ENCODE measurements at regions not wholly inside any gene's neighbourhood (a gene's known extent, or its start where the extent isn't known, plus 50 kb on each side); places are given as distances from the start of the nearest gene placed in this dataset.

DNA sequence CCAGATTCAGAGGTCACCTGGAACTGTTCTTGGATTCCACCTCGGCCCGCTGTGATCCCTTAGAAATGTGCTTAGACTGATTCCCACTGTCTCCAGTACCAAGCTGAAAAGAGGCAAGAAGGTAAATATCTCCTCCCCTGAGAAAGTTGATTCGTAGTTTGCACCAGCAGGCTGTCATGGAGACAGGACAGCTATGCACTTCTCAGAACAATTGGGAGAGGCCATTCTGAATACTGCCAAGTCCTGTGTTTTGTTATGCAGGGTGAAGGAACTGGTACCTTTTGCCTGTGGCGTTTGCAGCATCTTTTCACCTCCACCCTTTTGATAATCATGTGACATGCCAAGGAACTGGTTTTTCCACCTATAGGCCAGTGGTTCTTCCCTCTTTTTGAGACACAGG, 58.2 kb upstream of the RNGTT start:
- Histone ChIP-seq H3K4me1 (ENCODE audit: insufficient read depth, low read length) (peaks cover 4% of the 10 kb centered on the region; the same call in 1 of the 2 replicates), H3K18ac (ENCODE audit: insufficient read length, low read depth, low read length) (peak overlapping the region; percentile 18), H2BK5ac (ENCODE audit: insufficient read length, low read length) (no peak overlapping the region), H4K5ac (ENCODE audit: insufficient read length, low read depth, low read length) (no peak overlapping the region), H3K9ac (ENCODE audit: extremely low read depth, insufficient read length, low read length) (no peak overlapping the region), H3K23me2 (ENCODE audit: insufficient read length, low read depth, low read length, poor library complexity, severe bottlenecking) (no peaks in the 10 kb centered on the region), H3T11ph (ENCODE audit: low read length) (no peak overlapping the region), H4K8ac (replicated peaks; ENCODE audit: insufficient read length, low read depth, low read length) (no peak overlapping the region), H3K4ac (ENCODE audit: low read depth, low read length) (no peak overlapping the region), H2BK120ac (ENCODE audit: low read depth, low read length, poor library complexity, severe bottlenecking) (no peak overlapping the region), H3K56ac (ENCODE audit: insufficient read length, low read depth, low read length) (no peak overlapping the region), H4K91ac (ENCODE audit: insufficient read length, low read depth, low read length) (no peak overlapping the region), H2BK15ac (ENCODE audit: low read depth, low read length) (no peak overlapping the region), H3K14ac (ENCODE audit: insufficient read depth, low read length) (no peak overlapping the region), H3K27ac (ENCODE audit: insufficient read length, low read depth, low read length) (no peak overlapping the region), H4K20me1 (ENCODE audit: control insufficient read depth, insufficient read depth, insufficient read length) (no peaks in the 10 kb centered on the region), H2BK20ac (ENCODE audit: low read depth, low read length, poor library complexity, severe bottlenecking) (no peak overlapping the region), H3K23ac (ENCODE audit: insufficient read length, low read depth, low read length) (no peak overlapping the region), H3K4me2 (ENCODE audit: insufficient read depth, insufficient read length, low read length) (no peak overlapping the region), H3K9me3 (ENCODE audit: control insufficient read depth, low read depth, low read length) (no peaks in the 10 kb centered on the region), H2AK5ac (ENCODE audit: insufficient read length, low read length) (no peak overlapping the region), H3K79me2 (ENCODE audit: insufficient read depth, low read length) (no peaks in the 10 kb centered on the region), H3K79me1 (ENCODE audit: insufficient read depth, low read depth, low read length, poor library complexity, severe bottlenecking) (no peaks in the 10 kb centered on the region), H2BK12ac (ENCODE audit: insufficient read length, low read depth, low read length) (no peak overlapping the region), H3K27me3 (ENCODE audit: insufficient read depth, low read length) (no peaks in the 10 kb centered on the region), H2AFZ (ENCODE audit: low read length) (no peak overlapping the region)
- no peak overlapping the region for H3K4me3 Mint-ChIP-seq
- no peaks in the 10 kb centered on the region for H3K36me3 Mint-ChIP-seq (ENCODE audit: insufficient read depth in 1 of 3, low read depth in 3 of 3)
- WGBS (ENCODE audit: extremely low coverage, insufficient read length, low lambda C conversion rate) = no CpG with 5 or more reads among the region's 4 CpGs
- H3K27me3 Mint-ChIP-seq (ENCODE audit: low read depth) = no peaks in the 10 kb centered on the region
- TF ChIP-seq, protein P1, sequence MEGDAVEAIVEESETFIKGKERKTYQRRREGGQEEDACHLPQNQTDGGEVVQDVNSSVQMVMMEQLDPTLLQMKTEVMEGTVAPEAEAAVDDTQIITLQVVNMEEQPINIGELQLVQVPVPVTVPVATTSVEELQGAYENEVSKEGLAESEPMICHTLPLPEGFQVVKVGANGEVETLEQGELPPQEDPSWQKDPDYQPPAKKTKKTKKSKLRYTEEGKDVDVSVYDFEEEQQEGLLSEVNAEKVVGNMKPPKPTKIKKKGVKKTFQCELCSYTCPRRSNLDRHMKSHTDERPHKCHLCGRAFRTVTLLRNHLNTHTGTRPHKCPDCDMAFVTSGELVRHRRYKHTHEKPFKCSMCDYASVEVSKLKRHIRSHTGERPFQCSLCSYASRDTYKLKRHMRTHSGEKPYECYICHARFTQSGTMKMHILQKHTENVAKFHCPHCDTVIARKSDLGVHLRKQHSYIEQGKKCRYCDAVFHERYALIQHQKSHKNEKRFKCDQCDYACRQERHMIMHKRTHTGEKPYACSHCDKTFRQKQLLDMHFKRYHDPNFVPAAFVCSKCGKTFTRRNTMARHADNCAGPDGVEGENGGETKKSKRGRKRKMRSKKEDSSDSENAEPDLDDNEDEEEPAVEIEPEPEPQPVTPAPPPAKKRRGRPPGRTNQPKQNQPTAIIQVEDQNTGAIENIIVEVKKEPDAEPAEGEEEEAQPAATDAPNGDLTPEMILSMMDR (conservative IDR thresholded peaks at IDR 0.05) = no peak
- H3K9me3 Mint-ChIP-seq = no peaks in the 10 kb centered on the region; a peak in 1 of 5 replicates
- DNase-seq = peak; percentile 83
- H3K27ac Mint-ChIP-seq = peak overlapping the region; percentile 36 to 92 (median 86); a peak in 5 of 7 replicates
- H3K4me1 Mint-ChIP-seq = peaks cover 25 to 30% of the 10 kb centered on the region in 2 experiments

Data from H9 (cell line).